Nephron progenitor cell (in vitro differentiated cells): ENCODE measurements at regions not wholly inside any gene's neighbourhood (a gene's known extent, or its start where the extent isn't known, plus 50 kb on each side); places are given as distances from the start of the nearest gene placed in this dataset.
A peak's percentile ranks its signal among the peaks of the same experiment; 100 is the strongest.

Experiments used
- DNase-seq: peaks from one replicate; pipeline ENCODE4 v3.0.0; 2021
- H3K27ac Mint-ChIP-seq: 2 replicates; pipeline ENCODE4 v1.8.0; 2021; ENCODE audit warnings: mild to moderate bottlenecking, moderate library complexity, mixed read lengths
- H3K27me3 Mint-ChIP-seq: 2 replicates; pipeline ENCODE4 v1.8.0; 2021; ENCODE audit warnings: mild to moderate bottlenecking, low read depth, mixed read lengths; ENCODE audit not compliant: poor library complexity
- H3K36me3 Mint-ChIP-seq: 2 replicates; pipeline ENCODE4 v1.8.0; 2021; ENCODE audit warnings: low read depth, mixed read lengths
- H3K4me1 Mint-ChIP-seq: 2 replicates; pipeline ENCODE4 v1.8.0; 2021; ENCODE audit warnings: mixed read lengths
- H3K4me3 Mint-ChIP-seq: 2 replicates; pipeline ENCODE4 v1.8.0; 2021; ENCODE audit warnings: mild to moderate bottlenecking, moderate library complexity, mixed read lengths
- H3K9me3 Mint-ChIP-seq: 2 replicates; pipeline ENCODE4 v1.8.0; 2021; ENCODE audit warnings: mild to moderate bottlenecking, moderate library complexity, mixed read lengths
- TF ChIP-seq, protein P1 (sequence below): fragments of 200-600 bp; sonication (generic); IDR thresholded peaks from 2 replicates; pipeline ENCODE4 v1.5.0; 2021; ENCODE audit warnings: antibody characterized with exemption

DNA sequence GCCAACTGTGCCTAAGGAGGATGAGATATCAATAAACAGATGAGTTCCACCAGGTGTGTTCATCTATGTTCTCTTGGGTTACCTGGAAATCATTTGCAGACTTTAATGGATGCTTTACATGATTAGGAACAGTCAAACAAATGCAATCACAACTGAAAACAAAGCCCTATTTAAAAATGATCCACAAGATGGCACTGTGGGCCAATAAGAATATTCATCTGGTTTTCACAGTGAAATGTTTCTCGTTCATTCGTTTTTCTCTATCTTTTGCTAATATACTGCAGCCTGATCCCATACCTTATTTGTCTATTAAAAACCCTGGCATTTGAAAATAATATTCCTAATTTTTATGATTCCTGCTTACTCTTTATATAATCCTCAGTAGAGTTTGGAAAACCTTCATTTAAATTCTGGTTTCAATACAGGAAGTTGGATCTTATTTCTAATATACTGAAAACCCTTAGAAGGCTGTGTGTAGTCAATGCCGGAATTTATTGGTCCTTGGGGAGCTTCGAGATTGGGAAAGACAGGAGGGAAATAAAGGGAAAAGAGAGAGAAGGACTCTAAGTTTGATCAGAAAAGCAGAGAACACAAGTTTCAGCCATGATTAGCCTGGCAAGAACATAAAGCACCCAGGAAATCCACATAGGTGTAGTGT is 63.8 kb upstream of the TAPT1 start:
- H3K27ac Mint-ChIP-seq: peak overlapping the region; percentile 52
- H3K27me3 Mint-ChIP-seq: no peaks in the 10 kb centered on the region
- peaks cover 3% of the 10 kb centered on the region for H3K9me3 Mint-ChIP-seq
- TF ChIP-seq, protein P1, sequence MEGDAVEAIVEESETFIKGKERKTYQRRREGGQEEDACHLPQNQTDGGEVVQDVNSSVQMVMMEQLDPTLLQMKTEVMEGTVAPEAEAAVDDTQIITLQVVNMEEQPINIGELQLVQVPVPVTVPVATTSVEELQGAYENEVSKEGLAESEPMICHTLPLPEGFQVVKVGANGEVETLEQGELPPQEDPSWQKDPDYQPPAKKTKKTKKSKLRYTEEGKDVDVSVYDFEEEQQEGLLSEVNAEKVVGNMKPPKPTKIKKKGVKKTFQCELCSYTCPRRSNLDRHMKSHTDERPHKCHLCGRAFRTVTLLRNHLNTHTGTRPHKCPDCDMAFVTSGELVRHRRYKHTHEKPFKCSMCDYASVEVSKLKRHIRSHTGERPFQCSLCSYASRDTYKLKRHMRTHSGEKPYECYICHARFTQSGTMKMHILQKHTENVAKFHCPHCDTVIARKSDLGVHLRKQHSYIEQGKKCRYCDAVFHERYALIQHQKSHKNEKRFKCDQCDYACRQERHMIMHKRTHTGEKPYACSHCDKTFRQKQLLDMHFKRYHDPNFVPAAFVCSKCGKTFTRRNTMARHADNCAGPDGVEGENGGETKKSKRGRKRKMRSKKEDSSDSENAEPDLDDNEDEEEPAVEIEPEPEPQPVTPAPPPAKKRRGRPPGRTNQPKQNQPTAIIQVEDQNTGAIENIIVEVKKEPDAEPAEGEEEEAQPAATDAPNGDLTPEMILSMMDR: peak; percentile 69
- peaks cover 6% of the 10 kb centered on the region for H3K36me3 Mint-ChIP-seq
- peaks cover 31% of the 10 kb centered on the region for H3K4me1 Mint-ChIP-seq
- DNase-seq: peak; percentile 17
- peak overlapping the region; percentile 41 for H3K4me3 Mint-ChIP-seq

DNA sequence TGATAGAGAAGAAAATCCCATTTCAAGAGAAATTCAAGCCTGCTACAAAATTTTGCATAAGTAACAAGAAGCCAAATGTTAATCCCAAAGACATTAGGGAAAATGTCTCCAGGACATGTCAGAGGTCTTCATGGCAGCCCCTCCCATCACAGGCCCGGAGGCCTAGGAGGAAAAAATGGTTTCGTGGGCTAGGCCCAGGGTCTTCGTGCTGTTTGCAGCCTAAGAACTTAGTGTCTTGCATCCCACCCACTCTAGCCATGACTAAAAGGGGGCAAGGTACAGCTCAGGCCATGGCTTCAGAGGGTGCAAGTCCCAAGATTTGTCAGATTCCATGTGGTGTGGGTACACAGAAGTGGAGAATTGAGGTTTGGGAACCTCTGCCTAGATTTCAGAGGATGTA is 57.8 kb upstream of the TAPT1 start:
- TF ChIP-seq, protein P1: no peak
- Mint-ChIP-seq H3K36me3 (peaks cover 63% of the 10 kb centered on the region), H3K27me3 (no peaks in the 10 kb centered on the region), H3K27ac (no peak overlapping the region), H3K4me1 (peaks cover 4% of the 10 kb centered on the region), H3K9me3 (peaks cover 53% of the 10 kb centered on the region), H3K4me3 (no peak overlapping the region)
- no peak for DNase-seq

GRCh38 chr4:16278178-16278577 is 51.9 kb upstream of the TAPT1 start:
- Mint-ChIP-seq H3K4me3 (no peak overlapping the region), H3K27me3 (peaks cover 4% of the 10 kb centered on the region), H3K36me3 (peaks cover 84% of the 10 kb centered on the region), H3K27ac (no peak overlapping the region), H3K4me1 (no peaks in the 10 kb centered on the region), H3K9me3 (peaks cover 75% of the 10 kb centered on the region)
- TF ChIP-seq, protein P1: no peak
- no peak for DNase-seq
